Breast epithelium (tissue), 4 donors: ENCODE measurements at regions not wholly inside any gene's neighbourhood (a gene's known extent, or its start where the extent isn't known, plus 50 kb on each side); places are given as distances from the start of the nearest gene placed in this dataset.

ENCODE experiments used
- DNase-seq, 2 donors: peaks; one replicate each; pipeline ENCODE4 v3.0.0-alpha.2; 2019; ENCODE audit warnings: low spot score in 2 of 2
- H3K27ac ChIP-seq, 2 donors: fragments of 200-600 bp; sonication (generic) in 1 of 2; one replicate each; pipeline ENCODE4 v1.5.1; 2016 to 2019; ENCODE audit warnings: mild to moderate bottlenecking in 1 of 2
- H3K27me3 ChIP-seq, 2 donors: fragments of 200-600 bp; sonication (generic) in 1 of 2; one replicate each; pipeline versions ENCODE4 v1.5.1 to v1.6.0; 2017 to 2019; ENCODE audit warnings: control low read depth in 1 of 2, mild to moderate bottlenecking in 1 of 2
- H3K36me3 ChIP-seq: fragments of 200-600 bp; one replicate; pipeline ENCODE4 v1.5.1; 2019
- H3K4me1 ChIP-seq, 2 donors: fragments of 200-600 bp; sonication (generic); one replicate each; pipeline ENCODE4 v1.5.1; 2016 to 2019; ENCODE audit warnings: control low read depth in 1 of 2
- H3K4me3 ChIP-seq, 3 donors: fragments of 200-600 bp; sonication (generic); 1 replicate in 2 of 3; 2 replicates in 1 of 3; pipeline ENCODE4 v1.5.1; 2016 to 2019; ENCODE audit warnings: mild to moderate bottlenecking in 3 of 3, moderate library complexity in 2 of 3
- H3K9me3 ChIP-seq, 2 donors: fragments of 200-600 bp; sonication (generic) in 1 of 2; one replicate each; pipeline ENCODE4 v1.5.1; 2016 to 2019; ENCODE audit warnings: control low read depth in 1 of 2
- CTCF ChIP-seq, 3 donors: fragments of 450-650 bp; IDR thresholded peaks; one replicate each; pipeline ENCODE4 v1.5.1; 2016 to 2017; ENCODE audit warnings: antibody characterized with exemption in 3 of 3, mild to moderate bottlenecking in 3 of 3, moderate library complexity in 3 of 3
- POLR2A ChIP-seq: fragments of 450-650 bp; IDR thresholded peaks from one replicate; pipeline ENCODE4 v1.6.1; 2016; ENCODE audit warnings: antibody characterized with exemption, mild to moderate bottlenecking, moderate library complexity
- POLR2AphosphoS5 ChIP-seq, 3 donors: sonication (generic); formaldehyde crosslinking; IDR thresholded peaks; one replicate each; pipeline ENCODE4 v1.6.1; 2017; ENCODE audit warnings: antibody characterized with exemption in 3 of 3
- intact Hi-C: fragments of 100-400 bp; cut with DNase I; formaldehyde crosslinking; loops from one replicate; pipeline ENCODE4 v1.15.1; 2023; ENCODE audit warnings: low total_unique reads

DNA sequence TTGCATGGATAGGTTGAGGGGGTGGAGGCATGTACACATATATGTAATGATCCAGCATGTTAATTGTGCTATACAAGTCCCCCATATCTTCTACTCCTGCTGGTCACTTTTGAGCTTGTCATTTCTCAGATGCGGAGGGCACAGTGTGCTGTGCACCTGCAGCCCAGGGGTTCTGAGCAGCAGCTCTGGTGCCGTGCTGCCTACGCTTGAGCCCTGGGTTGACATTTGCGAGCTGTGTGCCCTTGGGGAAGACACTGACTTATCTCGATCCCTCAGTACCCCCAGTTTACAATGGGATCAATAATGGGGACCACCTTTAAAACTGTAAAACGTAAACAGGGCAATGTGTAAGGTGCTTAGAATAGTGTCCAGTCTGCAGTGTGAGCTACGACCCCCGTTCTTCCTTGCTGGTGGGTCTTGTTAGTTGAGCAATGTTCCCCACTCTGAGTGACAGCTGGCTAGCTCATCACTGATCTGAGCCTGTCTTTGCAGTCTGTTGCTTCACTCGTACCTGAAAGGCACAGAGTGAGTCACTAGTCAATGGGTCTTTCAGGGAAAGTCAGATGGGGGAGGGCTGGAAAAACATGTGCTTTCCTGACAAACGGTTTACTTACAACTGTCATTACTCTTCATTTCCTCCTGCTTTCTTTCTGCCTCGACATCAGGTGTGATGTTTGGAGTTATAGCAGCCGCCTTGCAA lies 91.7 kb downstream of the SLC2A10 start:
- DNase-seq: no peak
- intact Hi-C loops: no loop called here
- TF ChIP-seq POLR2AphosphoS5 (IDR thresholded peaks at IDR 0.05): no peak
- no peak for TF ChIP-seq POLR2A
- no peak for TF ChIP-seq CTCF (IDR thresholded peaks at IDR 0.05)
- H3K4me3 ChIP-seq: no peak overlapping the region
- no peaks in the 10 kb centered on the region for H3K27me3 ChIP-seq
- no peaks in the 10 kb centered on the region for H3K36me3 ChIP-seq
- no peaks in the 10 kb centered on the region for H3K4me1 ChIP-seq
- H3K27ac ChIP-seq: no peak overlapping the region
- H3K9me3 ChIP-seq: no peaks in the 10 kb centered on the region

GRCh38 chr20:46802722-46803121 lies 91.9 kb upstream of the EYA2 start:
- no peak overlapping the region for H3K27ac ChIP-seq
- H3K9me3 ChIP-seq: no peaks in the 10 kb centered on the region
- no peaks in the 10 kb centered on the region for H3K36me3 ChIP-seq
- no peaks in the 10 kb centered on the region for H3K4me1 ChIP-seq
- no peak for DNase-seq
- intact Hi-C loops: no loop called here
- H3K27me3 ChIP-seq: no peaks in the 10 kb centered on the region
- no peak overlapping the region for H3K4me3 ChIP-seq
- TF ChIP-seq POLR2A: no peak
- TF ChIP-seq CTCF (IDR thresholded peaks at IDR 0.05): no peak
- TF ChIP-seq POLR2AphosphoS5 (IDR thresholded peaks at IDR 0.05): no peak

DNA sequence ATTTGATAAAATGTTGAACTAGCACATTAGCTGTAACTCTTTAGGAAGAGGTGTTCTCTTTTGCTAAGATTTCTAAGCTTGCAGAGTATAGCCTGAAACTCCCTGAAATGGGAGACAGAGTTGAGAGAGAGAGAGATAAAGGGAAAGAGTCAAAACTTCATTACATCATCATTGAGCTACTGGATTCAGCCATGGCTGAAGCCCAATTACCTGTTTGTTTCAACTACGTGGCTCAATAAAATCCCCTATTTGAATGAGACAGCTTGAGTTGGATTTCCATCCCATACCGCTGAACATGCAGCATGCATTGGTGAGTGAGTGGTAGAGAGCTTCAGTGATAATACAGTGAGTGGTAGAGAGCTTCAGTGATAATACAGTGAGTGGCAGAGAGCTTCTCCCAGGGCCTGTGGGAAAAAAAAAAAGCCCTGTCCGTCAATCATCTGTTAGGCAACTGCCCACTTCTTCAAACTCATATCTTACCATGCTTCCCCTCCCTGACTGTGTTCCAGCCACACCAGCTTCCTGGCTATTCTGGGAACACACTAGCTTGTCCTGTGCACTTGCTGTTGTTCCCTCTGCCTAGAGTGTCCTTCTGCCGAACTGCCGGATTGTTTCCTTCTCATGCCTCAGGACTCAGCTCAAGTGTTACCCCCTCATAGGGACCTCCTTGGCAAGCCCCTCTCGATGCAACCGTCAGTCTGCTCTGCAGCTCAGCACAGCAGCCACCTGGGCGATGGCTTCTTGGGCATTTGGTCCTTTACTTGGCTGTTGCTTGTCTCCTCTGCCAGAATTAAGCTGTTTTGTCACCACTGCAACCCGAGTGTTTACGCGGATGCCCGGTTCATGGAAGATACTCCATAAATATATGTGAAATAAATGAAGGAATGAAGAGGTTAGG lies 91.3 kb upstream of the EYA2 start:
- H3K27ac ChIP-seq: no peak overlapping the region
- no peak for TF ChIP-seq POLR2A
- no peak for DNase-seq
- intact Hi-C loops: no loop called here
- no peak overlapping the region for H3K4me3 ChIP-seq
- H3K9me3 ChIP-seq: no peaks in the 10 kb centered on the region
- H3K4me1 ChIP-seq: no peaks in the 10 kb centered on the region
- H3K36me3 ChIP-seq: no peaks in the 10 kb centered on the region
- no peaks in the 10 kb centered on the region for H3K27me3 ChIP-seq

DNA sequence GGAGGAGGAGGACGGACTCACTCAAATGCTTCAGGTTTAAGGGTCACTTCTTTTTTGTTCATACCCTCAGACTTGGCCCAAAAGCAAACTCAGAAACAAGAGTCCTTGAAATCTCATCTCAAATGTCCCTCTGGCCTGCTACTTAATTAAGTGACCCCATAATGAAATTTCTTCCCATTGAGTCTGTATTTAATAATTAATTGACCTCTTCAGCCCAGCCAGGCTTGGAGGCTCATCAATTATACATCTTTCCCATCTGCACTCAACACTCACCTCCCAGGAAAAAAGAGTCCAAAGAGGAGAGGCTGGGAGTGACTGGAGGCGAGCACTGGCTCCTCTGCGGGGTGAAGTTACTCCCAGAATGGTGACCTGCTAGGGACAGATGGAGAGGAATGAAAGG lies 90.5 kb upstream of the EYA2 start:
- Histone ChIP-seq H3K9me3 (no peaks in the 10 kb centered on the region), H3K27ac (no peak overlapping the region), H3K4me3 (no peak overlapping the region), H3K27me3 (no peaks in the 10 kb centered on the region), H3K36me3 (no peaks in the 10 kb centered on the region), H3K4me1 (no peaks in the 10 kb centered on the region)
- intact Hi-C loops: no loop called here
- no peak for DNase-seq
- TF ChIP-seq POLR2AphosphoS5 (IDR thresholded peaks at IDR 0.05) (no peak), POLR2A (no peak), CTCF (IDR thresholded peaks at IDR 0.05) (no peak)

GRCh38 chr20:46805836-46806235 lies 88.8 kb upstream of the EYA2 start:
- no peaks in the 10 kb centered on the region for H3K36me3 ChIP-seq
- no peaks in the 10 kb centered on the region for H3K27me3 ChIP-seq
- TF ChIP-seq CTCF (IDR thresholded peaks at IDR 0.05) (no peak), POLR2AphosphoS5 (IDR thresholded peaks at IDR 0.05) (no peak), POLR2A (no peak)
- no peaks in the 10 kb centered on the region for H3K9me3 ChIP-seq
- H3K4me3 ChIP-seq: no peak overlapping the region
- no peaks in the 10 kb centered on the region for H3K4me1 ChIP-seq
- intact Hi-C loops: no loop called here
- no peak overlapping the region for H3K27ac ChIP-seq
- no peak for DNase-seq
